Small intestine (tissue), 7 donors: ENCODE measurements at regions not wholly inside any gene's neighbourhood (a gene's known extent, or its start where the extent isn't known, plus 50 kb on each side); places are given as distances from the start of the nearest gene placed in this dataset.

Source experiments
- DNase-seq, 2 donors: peaks; one replicate each; pipeline versions ENCODE4 v3.0.0 to v3.0.0-alpha.2; 2013
- FAIRE-seq: peaks from 2 replicates; lab custom pipeline; 2012; peaks lifted over from hg19 to GRCh38; lab: Jason Lieb, UNC
- H3K27ac ChIP-seq, 3 donors: one replicate each; pipeline ENCODE4 v1.5.1; 2013; ENCODE audit warnings: low read length in 2 of 3, mild to moderate bottlenecking in 2 of 3, control low read depth in 1 of 3, inconsistent platforms in 1 of 3, low read depth in 1 of 3, moderate library complexity in 1 of 3
- H3K27me3 ChIP-seq, 3 donors: one replicate each; pipeline ENCODE4 v1.6.1; 2013; ENCODE audit warnings: low read length in 3 of 3, inconsistent platforms in 1 of 3; ENCODE audit not compliant: control insufficient read depth in 3 of 3, insufficient read depth in 3 of 3
- H3K36me3 ChIP-seq, 3 donors: one replicate each; pipeline ENCODE4 v1.6.1; 2013; ENCODE audit warnings: low read length in 3 of 3, inconsistent platforms in 1 of 3, low read depth in 1 of 3, mild to moderate bottlenecking in 1 of 3, moderate library complexity in 1 of 3; ENCODE audit not compliant: control insufficient read depth in 3 of 3, insufficient read depth in 2 of 3
- H3K4me1 ChIP-seq, 3 donors: one replicate each; pipeline ENCODE4 v1.6.1; 2013; ENCODE audit warnings: low read length in 2 of 3, inconsistent platforms in 1 of 3, low read depth in 1 of 3, mild to moderate bottlenecking in 1 of 3, moderate library complexity in 1 of 3; ENCODE audit not compliant: control insufficient read depth in 3 of 3, insufficient read depth in 2 of 3
- H3K4me3 ChIP-seq, 3 donors: one replicate each; pipeline ENCODE4 v1.5.1; 2013; ENCODE audit warnings: low read length in 3 of 3, control low read depth in 1 of 3, inconsistent platforms in 1 of 3, low read depth in 1 of 3, mild to moderate bottlenecking in 1 of 3, moderate library complexity in 1 of 3
- H3K9me3 ChIP-seq, 2 donors: one replicate each; pipeline ENCODE4 v1.6.1; 2013; ENCODE audit warnings: low read depth in 1 of 2, low read length in 1 of 2; ENCODE audit not compliant: control insufficient read depth in 2 of 2, insufficient read depth in 1 of 2
- WGBS, 3 donors: extraction: QIAGEN DNeasy Blood & Tissue Kit; methylation state at CpG; one replicate each; pipeline ENCODE4 v1.1.7; 2013; 5-methylcytosine and 5-hydroxymethylcytosine counted together
- donor health status: healthy with polysubstance abuse.
- donor health status: control.
- donor health status: control.
- donor health status: Bipolar disorder and iron deficiency.
- donor health status: healthy.

DNA sequence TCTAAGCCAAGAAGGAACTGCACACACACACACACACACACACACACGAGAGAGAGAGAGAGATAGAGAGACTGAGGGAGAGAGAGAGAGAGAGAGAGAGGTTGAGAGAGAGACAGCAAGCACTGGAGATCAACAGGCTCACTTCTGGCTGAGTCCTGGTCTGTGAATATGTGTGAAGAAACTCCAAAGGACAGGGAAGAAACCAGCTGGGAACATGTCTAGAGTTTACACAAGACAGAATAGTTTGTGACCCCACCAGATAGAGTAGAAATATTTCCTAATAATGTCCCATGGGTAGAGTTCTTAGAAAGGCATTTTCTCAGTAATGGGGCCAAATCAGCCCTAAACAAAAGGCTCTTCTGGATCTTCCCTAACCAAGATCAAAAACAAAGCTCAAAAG, 155.5 kb upstream of the IGFBP3 start:
- H3K9me3 ChIP-seq = no peaks in the 10 kb centered on the region
- WGBS, 3 donors = 0 to 21% (median 9%) methylated on average over 1 of the region's 1 CpG
- H3K4me1 ChIP-seq = no peaks in the 10 kb centered on the region
- no peak overlapping the region for H3K27ac ChIP-seq
- H3K27me3 ChIP-seq = no peaks in the 10 kb centered on the region
- FAIRE-seq (no peak), DNase-seq (no peak)
- no peaks in the 10 kb centered on the region for H3K36me3 ChIP-seq
- H3K4me3 ChIP-seq = no peak overlapping the region

DNA sequence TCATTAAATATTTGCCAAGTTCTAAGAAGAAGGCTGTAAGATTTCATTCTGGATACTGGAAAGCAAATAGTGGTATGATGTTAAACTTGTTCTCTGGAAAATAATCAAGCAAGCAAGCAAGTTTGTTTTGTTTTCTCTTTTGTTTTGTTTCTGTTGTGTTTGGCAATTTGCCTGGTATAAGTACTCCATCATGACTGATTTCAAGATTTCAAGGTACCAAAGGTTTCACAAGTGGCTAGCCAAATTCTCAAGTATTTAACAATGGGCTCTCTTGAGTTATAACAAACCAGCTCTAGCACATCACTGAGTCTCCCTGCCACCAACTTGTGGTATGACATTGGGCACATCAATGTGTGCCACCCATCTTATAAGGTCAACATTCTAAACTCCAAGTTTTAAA, 151.7 kb upstream of the IGFBP3 start:
- H3K27me3 ChIP-seq = no peaks in the 10 kb centered on the region
- no peaks in the 10 kb centered on the region for H3K4me1 ChIP-seq
- no peak overlapping the region for H3K27ac ChIP-seq
- DNase-seq (no peak), FAIRE-seq (no peak)
- H3K36me3 ChIP-seq = no peaks in the 10 kb centered on the region
- H3K9me3 ChIP-seq = no peaks in the 10 kb centered on the region
- H3K4me3 ChIP-seq = no peak overlapping the region

DNA sequence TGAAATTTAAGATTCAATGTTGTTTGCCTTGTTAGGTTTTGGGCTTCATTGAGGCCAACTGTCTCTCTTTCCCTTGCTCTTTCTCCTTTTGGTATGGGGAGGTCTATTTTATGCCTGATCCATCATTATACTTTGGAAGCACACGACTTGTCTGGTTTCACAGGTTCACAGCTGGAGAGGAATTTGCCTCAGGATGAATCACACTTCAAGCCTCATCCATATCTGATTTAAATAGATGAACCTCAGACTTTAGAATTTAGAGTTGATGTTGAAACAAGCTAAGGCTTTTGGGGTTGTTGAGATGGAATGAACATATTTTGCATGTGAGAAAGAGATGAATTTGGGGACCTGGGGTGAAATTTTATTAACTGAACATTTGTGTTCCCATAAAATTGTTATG, 150.5 kb upstream of the IGFBP3 start:
- H3K36me3 ChIP-seq = no peaks in the 10 kb centered on the region
- FAIRE-seq (no peak), DNase-seq (no peak)
- H3K9me3 ChIP-seq = no peaks in the 10 kb centered on the region
- 52 to 69% (median 56%) methylated on average over 1 of the region's 1 CpG for WGBS, 3 donors
- H3K4me3 ChIP-seq = no peak overlapping the region
- no peak overlapping the region for H3K27ac ChIP-seq
- H3K27me3 ChIP-seq = no peaks in the 10 kb centered on the region
- H3K4me1 ChIP-seq = no peaks in the 10 kb centered on the region

DNA sequence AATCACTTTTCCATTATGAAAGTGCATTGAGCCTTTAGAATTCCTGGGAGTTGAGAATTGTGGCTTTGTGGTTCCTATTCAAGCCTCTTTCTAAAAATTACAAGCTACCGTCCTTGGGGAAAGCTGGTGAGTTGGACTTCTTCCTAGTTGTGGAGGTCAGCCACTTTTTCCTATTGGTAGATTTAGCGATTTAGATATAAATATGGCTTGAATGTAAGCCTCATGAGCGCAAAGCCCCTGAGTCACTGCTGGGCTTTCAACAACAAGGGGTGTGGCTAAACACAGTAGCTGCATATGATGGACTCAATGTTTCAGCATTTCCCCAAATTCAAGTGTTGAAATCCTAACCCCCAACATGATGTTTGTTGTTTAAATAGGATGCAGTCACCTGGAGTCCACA, 150.0 kb upstream of the IGFBP3 start:
- Histone ChIP-seq H3K4me1 (no peaks in the 10 kb centered on the region), H3K9me3 (no peaks in the 10 kb centered on the region), H3K27ac (no peak overlapping the region), H3K27me3 (no peaks in the 10 kb centered on the region), H3K4me3 (no peak overlapping the region), H3K36me3 (no peaks in the 10 kb centered on the region)
- DNase-seq (no peak), FAIRE-seq (no peak)
- 78 to 87% (median 80%) methylated on average over 3 of the region's 3 CpGs for WGBS, 3 donors

DNA sequence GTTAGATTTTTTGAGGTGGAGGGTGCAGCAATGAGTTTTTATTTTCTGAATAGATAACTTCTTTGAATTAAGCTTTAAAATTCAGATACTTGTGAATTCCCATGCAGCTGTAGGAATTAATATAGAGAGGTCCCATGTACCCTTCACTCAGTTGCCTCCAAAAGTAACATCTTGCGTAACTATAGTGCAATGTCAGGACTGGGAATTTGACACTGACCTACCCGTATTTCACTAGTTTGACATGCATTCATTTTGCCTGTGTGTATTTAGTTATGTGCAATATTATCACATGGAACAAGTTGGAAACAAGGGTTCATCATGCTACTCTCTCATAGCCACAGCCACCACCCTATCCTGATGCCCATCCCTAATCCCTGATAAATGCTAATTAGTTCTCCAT, 147.1 kb upstream of the IGFBP3 start:
- no peaks in the 10 kb centered on the region for H3K4me1 ChIP-seq
- H3K9me3 ChIP-seq = no peaks in the 10 kb centered on the region
- H3K27me3 ChIP-seq = no peaks in the 10 kb centered on the region
- DNase-seq (no peak), FAIRE-seq (no peak)
- H3K36me3 ChIP-seq = no peaks in the 10 kb centered on the region
- no peak overlapping the region for H3K27ac ChIP-seq
- no peak overlapping the region for H3K4me3 ChIP-seq
- WGBS, 3 donors = 69 to 89% (median 79%) methylated on average over 2 of the region's 2 CpGs

DNA sequence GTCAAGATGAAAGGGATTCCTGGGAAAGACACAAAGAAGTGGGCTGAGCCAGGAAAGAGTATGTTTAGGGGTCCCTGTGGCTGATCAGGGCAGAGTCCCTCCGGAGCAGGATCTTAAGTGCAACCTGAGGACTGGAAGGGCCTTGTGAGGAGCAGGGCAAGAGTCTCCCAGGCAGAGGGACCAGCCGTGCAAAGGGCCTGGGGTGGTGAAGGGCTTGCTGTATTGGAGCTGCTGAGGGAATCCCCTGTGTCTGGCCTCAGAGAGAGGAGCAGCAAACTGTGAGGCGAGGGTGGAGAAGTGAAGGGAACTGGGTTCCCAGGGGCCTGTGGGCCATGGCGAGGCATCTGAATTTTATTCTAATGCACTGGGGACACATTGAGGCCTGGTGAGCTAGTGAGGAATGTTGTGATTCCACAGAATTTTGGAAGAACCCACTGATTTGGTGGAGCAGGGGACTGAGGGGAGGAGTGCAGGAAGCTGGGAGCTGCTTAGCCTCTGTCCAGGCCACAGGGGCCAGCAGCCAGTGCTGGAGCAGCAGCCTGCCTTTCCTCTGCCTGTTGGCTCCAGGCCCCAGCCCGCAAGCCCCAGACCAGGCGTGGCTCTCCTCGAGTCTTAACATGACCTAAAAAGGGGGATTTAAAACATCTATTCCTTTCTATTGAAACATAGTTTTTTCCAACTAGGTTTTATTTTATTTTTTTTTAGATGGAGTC, 138.4 kb upstream of the IGFBP3 start:
- no peak overlapping the region for H3K27ac ChIP-seq
- H3K4me1 ChIP-seq = no peaks in the 10 kb centered on the region
- no peaks in the 10 kb centered on the region for H3K27me3 ChIP-seq
- no peaks in the 10 kb centered on the region for H3K9me3 ChIP-seq
- WGBS, 3 donors = 69 to 89% (median 74%) methylated on average over 7 of the region's 7 CpGs
- H3K36me3 ChIP-seq = no peaks in the 10 kb centered on the region
- DNase-seq = no peak
- no peak for FAIRE-seq
- H3K4me3 ChIP-seq = no peak overlapping the region

DNA sequence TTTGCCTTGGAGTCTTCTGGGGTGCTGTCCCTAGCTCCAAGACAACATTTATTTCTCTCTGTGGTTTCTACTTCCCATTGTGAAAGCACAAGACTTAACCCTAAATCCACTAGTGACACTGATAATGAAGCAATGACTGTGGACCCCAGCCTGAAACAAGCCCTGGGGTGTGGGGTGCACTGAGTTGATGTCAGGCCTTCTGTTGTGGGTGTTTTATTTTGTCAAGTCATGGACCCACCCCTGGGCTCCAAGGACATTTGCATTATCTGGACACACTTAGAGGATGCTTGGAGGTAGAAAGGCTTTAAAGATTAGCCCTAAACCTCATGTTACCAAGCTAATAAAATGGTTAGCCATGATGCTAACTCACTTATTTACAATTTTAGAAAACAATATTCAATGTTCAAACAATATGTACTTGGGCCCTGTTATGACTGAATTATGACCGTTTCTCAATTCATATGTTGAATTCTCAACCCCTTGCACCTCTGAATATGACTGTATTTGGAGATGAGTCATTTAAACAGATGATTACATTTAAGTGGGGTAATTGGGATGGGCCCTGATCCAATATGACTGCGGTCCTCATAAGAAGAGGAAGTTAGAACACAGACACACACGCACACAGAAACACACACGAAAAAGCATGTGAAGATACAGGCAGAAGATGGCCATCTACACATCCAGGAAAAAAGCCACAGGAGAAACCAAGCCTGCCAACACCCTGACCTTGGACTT, 137.2 kb upstream of the IGFBP3 start:
- no peak overlapping the region for H3K27ac ChIP-seq
- no peaks in the 10 kb centered on the region for H3K9me3 ChIP-seq
- H3K27me3 ChIP-seq = no peaks in the 10 kb centered on the region
- FAIRE-seq = no peak
- H3K4me1 ChIP-seq = no peaks in the 10 kb centered on the region
- DNase-seq = no peak
- H3K36me3 ChIP-seq = no peaks in the 10 kb centered on the region
- 70 to 79% (median 79%) methylated on average over 4 of the region's 4 CpGs for WGBS, 3 donors
- H3K4me3 ChIP-seq = no peak overlapping the region

DNA sequence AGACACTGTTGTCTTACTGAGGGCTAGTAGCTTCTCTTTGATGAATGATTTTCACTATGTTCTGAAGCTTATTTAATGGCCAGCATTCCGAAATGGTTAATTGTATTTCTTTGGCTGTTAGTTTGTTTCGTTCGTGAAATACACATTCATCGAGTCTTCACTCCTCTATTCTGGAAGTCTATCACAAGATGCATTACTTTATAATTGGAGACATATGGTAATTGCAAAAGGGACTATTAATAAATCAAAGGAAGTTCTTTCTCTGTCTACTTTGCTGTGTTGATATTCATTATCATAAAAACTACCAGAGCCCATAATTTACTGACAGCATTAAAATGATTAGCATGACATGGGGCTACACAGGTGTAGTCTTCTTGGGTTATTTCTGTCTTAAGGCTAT, 133.8 kb upstream of the IGFBP3 start:
- H3K36me3 ChIP-seq = no peaks in the 10 kb centered on the region
- no peaks in the 10 kb centered on the region for H3K4me1 ChIP-seq
- no peaks in the 10 kb centered on the region for H3K27me3 ChIP-seq
- H3K4me3 ChIP-seq = no peak overlapping the region
- DNase-seq (no peak), FAIRE-seq (no peak)
- 72 to 90% (median 85%) methylated on average over 4 of the region's 4 CpGs for WGBS, 3 donors
- H3K27ac ChIP-seq = peak overlapping the region in 1 of 3 donors; percentile 14
- H3K9me3 ChIP-seq = no peaks in the 10 kb centered on the region
